H1 (cell line): ENCODE measurements at regions not wholly inside any gene's neighbourhood (a gene's known extent, or its start where the extent isn't known, plus 50 kb on each side); places are given as distances from the start of the nearest gene placed in this dataset.

Experiments used
- CTCF ChIA-PET: fragments of 300-600 bp; sonication (Branson Sonifier 250); formaldehyde crosslinking; loops from one replicate; lab custom pipeline; 2021; ENCODE audit not compliant: partially characterized antibody; lab: Charles Lee
- POLR2A ChIA-PET: fragments of 300-600 bp; sonication (Branson Sonifier 250); formaldehyde crosslinking; loops from one replicate; lab custom pipeline; 2021; ENCODE audit warnings: inconsistent platforms; ENCODE audit not compliant: partially characterized antibody; lab: Charles Lee
- DNase-seq, 2 experiments: peaks; one replicate each; pipeline versions ENCODE4 v3.0.0 to v3.0.0-alpha.2; 2010 to 2022; ENCODE audit warnings: low spot score in 2 of 2, low read depth in 1 of 2, mixed read lengths in 1 of 2
- FAIRE-seq: peaks from 2 replicates; lab custom pipeline; 2011; peaks lifted over from hg19 to GRCh38; lab: Jason Lieb, UNC
- H2AFZ ChIP-seq: 2 replicates; pipeline ENCODE4 v1.8.1; 2012; ENCODE audit warnings: low read length, inconsistent platforms
- H2AK5ac ChIP-seq: 2 replicates; pipeline ENCODE4 v1.6.1; 2013; ENCODE audit warnings: low read depth, low read length
- H2BK120ac ChIP-seq: replicated peaks from 2 replicates; pipeline ENCODE3; 2013; ENCODE audit warnings: low read depth, low read length, inconsistent platforms
- H2BK12ac ChIP-seq: 2 replicates; pipeline ENCODE4 v1.6.1; 2013; ENCODE audit warnings: low read depth, low read length
- H2BK15ac ChIP-seq: 2 replicates; pipeline ENCODE4 v1.6.1; 2013; ENCODE audit warnings: low read length
- H2BK20ac ChIP-seq: 2 replicates; pipeline ENCODE4 v1.6.1; 2013; ENCODE audit warnings: low read length
- H2BK5ac ChIP-seq: 2 replicates; pipeline ENCODE4 v1.6.1; 2013; ENCODE audit warnings: low read depth, low read length
- H3K14ac ChIP-seq: 2 replicates; pipeline ENCODE4 v1.6.1; 2013; ENCODE audit warnings: inconsistent platforms; ENCODE audit not compliant: insufficient read length
- H3K18ac ChIP-seq: 2 replicates; pipeline ENCODE4 v1.6.1; 2013; ENCODE audit warnings: low read length; ENCODE audit errors: extremely low read depth
- H3K23ac ChIP-seq: 2 replicates; pipeline ENCODE4 v1.6.1; 2013; ENCODE audit warnings: inconsistent platforms; ENCODE audit not compliant: insufficient read length
- H3K23me2 ChIP-seq: 2 replicates; pipeline ENCODE4 v1.6.1; 2013; ENCODE audit warnings: low read depth, low read length
- H3K27ac ChIP-seq: 2 replicates; pipeline ENCODE4 v1.6.1; 2011; ENCODE audit warnings: low read depth, low read length, inconsistent platforms
- H3K27me3 ChIP-seq, 4 experiments: replicated peaks in 1 of 4; 1 replicate in 1 of 4; 2 replicates in 3 of 4; pipeline versions ENCODE4 v1.6.1 to v1.8.1; 2011 to 2013; ENCODE audit warnings: low read length in 3 of 4, mild to moderate bottlenecking in 3 of 4, inconsistent platforms in 2 of 4, mixed read lengths in 2 of 4, moderate library complexity in 1 of 4; ENCODE audit not compliant: control insufficient read depth in 3 of 4, insufficient read depth in 3 of 4; ENCODE audit errors: extremely low read depth in 1 of 4
- H3K36me3 ChIP-seq, 4 experiments: 2 replicates each; pipeline versions ENCODE4 v1.6.1 to v1.8.1; 2011 to 2013; ENCODE audit warnings: mild to moderate bottlenecking in 4 of 4, low read length in 3 of 4, moderate library complexity in 2 of 4, control low read depth in 1 of 4, inconsistent platforms in 1 of 4; ENCODE audit not compliant: insufficient read depth in 4 of 4, control insufficient read depth in 2 of 4
- H3K4ac ChIP-seq: replicated peaks from 2 replicates; pipeline ENCODE3; 2013; ENCODE audit warnings: low read length, low read depth, mixed read lengths, inconsistent platforms; ENCODE audit not compliant: insufficient read length
- H3K4me1 ChIP-seq, 4 experiments: replicated peaks in 1 of 4; 1 replicate in 1 of 4; 2 replicates in 3 of 4; pipeline versions ENCODE4 v1.6.1 to v1.8.1; 2011 to 2013; ENCODE audit warnings: low read length in 3 of 4, inconsistent platforms in 2 of 4, mixed read lengths in 1 of 4; ENCODE audit not compliant: insufficient read depth in 4 of 4, control insufficient read depth in 3 of 4
- H3K4me2 ChIP-seq, 2 experiments: 2 replicates each; pipeline versions ENCODE4 v1.6.1 to v1.8.1; 2011 to 2013; ENCODE audit warnings: low read depth in 2 of 2, low read length in 2 of 2, control low read depth in 1 of 2, inconsistent platforms in 1 of 2, mild to moderate bottlenecking in 1 of 2; ENCODE audit not compliant: insufficient read depth in 1 of 2
- H3K4me3 ChIP-seq, 4 experiments: fragments of 200-600, 300-600 bp in 1 of 4; sonication (generic), shearing (Covaris generic), sonication (Bioruptor Twin) in 1 of 4; 2 replicates each; pipeline versions ENCODE4 v1.5.1 to v1.8.1; 2011 to 2016; ENCODE audit warnings: low read length in 4 of 4, low read depth in 3 of 4, control low read depth in 2 of 4, inconsistent platforms in 2 of 4, mild to moderate bottlenecking in 2 of 4, mixed read lengths in 1 of 4, moderate library complexity in 1 of 4; ENCODE audit not compliant: insufficient read depth in 2 of 4; ENCODE audit errors: extremely low read depth in 1 of 4
- H3K56ac ChIP-seq: replicated peaks from 2 replicates; pipeline ENCODE3; 2013; ENCODE audit warnings: low read depth, mild to moderate bottlenecking, mixed read lengths, low read length, inconsistent platforms; ENCODE audit not compliant: insufficient read length
- H3K79me1 ChIP-seq: 2 replicates; pipeline ENCODE4 v1.6.1; 2013; ENCODE audit warnings: low read depth, low read length, control low read depth
- H3K79me2 ChIP-seq, 2 experiments: 2 replicates each; pipeline versions ENCODE4 v1.6.1 to v1.8.1; 2012 to 2013; ENCODE audit warnings: low read length in 2 of 2, mild to moderate bottlenecking in 2 of 2, inconsistent platforms in 1 of 2; ENCODE audit not compliant: insufficient read depth in 2 of 2, control insufficient read depth in 1 of 2
- H3K9ac ChIP-seq, 4 experiments: replicated peaks in 1 of 4; 1 replicate in 1 of 4; 2 replicates in 3 of 4; pipeline versions ENCODE4 v1.6.1 to v1.8.1; 2011 to 2013; ENCODE audit warnings: low read depth in 3 of 4, low read length in 3 of 4, control low read depth in 2 of 4, mild to moderate bottlenecking in 2 of 4, moderate library complexity in 2 of 4, inconsistent platforms in 1 of 4; ENCODE audit errors: extremely low read depth in 1 of 4
- H3K9me3 ChIP-seq, 2 experiments: 2 replicates each; pipeline versions ENCODE4 v1.6.1 to v1.8.1; 2012 to 2013; ENCODE audit warnings: mild to moderate bottlenecking in 2 of 2, moderate library complexity in 2 of 2, control low read depth in 1 of 2, inconsistent platforms in 1 of 2, low read depth in 1 of 2, low read length in 1 of 2, mixed read lengths in 1 of 2; ENCODE audit not compliant: insufficient read depth in 2 of 2
- H4K20me1 ChIP-seq, 2 experiments: replicated peaks in 1 of 2; 2 replicates each; pipeline versions ENCODE3 to v1.8.1; 2011 to 2013; ENCODE audit warnings: inconsistent platforms in 2 of 2, low read length in 2 of 2, mild to moderate bottlenecking in 1 of 2; ENCODE audit not compliant: insufficient read depth in 2 of 2, control insufficient read depth in 1 of 2
- H4K5ac ChIP-seq: 2 replicates; pipeline ENCODE4 v1.6.1; 2013; ENCODE audit warnings: low read length, low read depth, mixed read lengths, inconsistent platforms; ENCODE audit not compliant: insufficient read length
- H4K8ac ChIP-seq: 2 replicates; pipeline ENCODE4 v1.8.0; 2013; ENCODE audit warnings: mild to moderate bottlenecking, moderate library complexity, low read length, inconsistent platforms; ENCODE audit not compliant: insufficient read depth; ENCODE audit errors: extremely low read depth
- H4K91ac ChIP-seq: replicated peaks from 2 replicates; pipeline ENCODE3; 2013; ENCODE audit warnings: low read length, mixed read lengths, inconsistent platforms; ENCODE audit not compliant: insufficient read length
- BACH1 ChIP-seq: IDR thresholded peaks from 2 replicates; pipeline ENCODE4 v1.6.1; 2012; ENCODE audit warnings: low read length, improper control_type of control experiment
- EGR1 ChIP-seq: IDR thresholded peaks from 2 replicates; pipeline ENCODE4 v1.6.1; 2011; ENCODE audit warnings: low read depth, low read length, borderline replicate concordance
- HDAC2 ChIP-seq, 2 experiments: fragments of 300-600 bp in 1 of 2; sonication (generic) in 1 of 2; IDR thresholded peaks; 2 replicates each; pipeline ENCODE4 v1.6.1; 2011 to 2012; ENCODE audit warnings: low read depth in 2 of 2, low read length in 2 of 2, mild to moderate bottlenecking in 2 of 2, moderate library complexity in 2 of 2, borderline replicate concordance in 1 of 2, inconsistent platforms in 1 of 2
- KDM5A ChIP-seq: fragments of 200-600 bp; IDR thresholded peaks from 2 replicates; pipeline ENCODE4 v1.7.1; 2012; ENCODE audit warnings: mild to moderate bottlenecking, low read length, inconsistent platforms, mixed read lengths
- SRF ChIP-seq: IDR thresholded peaks from 2 replicates; pipeline ENCODE4 v1.6.1; 2011; ENCODE audit warnings: mild to moderate bottlenecking, low read depth, low read length, moderate library complexity
- TCF12 ChIP-seq: IDR thresholded peaks from 2 replicates; pipeline ENCODE4 v1.6.1; 2011; ENCODE audit warnings: low read depth, mild to moderate bottlenecking, low read length
- WGBS, 2 experiments: shearing (Covaris generic) in 1 of 2; methylation state at CpG; one replicate each; pipeline versions ENCODE4 v1.1.6 to v1.1.7; 2013 to 2015; ENCODE audit warnings: low lambda C conversion rate in 2 of 2, mixed read lengths in 2 of 2, inconsistent platforms in 1 of 2, low coverage in 1 of 2, missing lambda C conversion rate in 1 of 2; ENCODE audit not compliant: insufficient replicate concordance in 2 of 2, insufficient coverage in 1 of 2, insufficient read length in 1 of 2; ENCODE audit errors: extremely low coverage in 1 of 2, missing lambda C conversion rate in 1 of 2; 5-methylcytosine and 5-hydroxymethylcytosine counted together
- TF ChIP-seq, protein P1 (sequence below): IDR thresholded peaks from 2 replicates; pipeline ENCODE4 v1.6.1; 2012; ENCODE audit warnings: inconsistent platforms

DNA sequence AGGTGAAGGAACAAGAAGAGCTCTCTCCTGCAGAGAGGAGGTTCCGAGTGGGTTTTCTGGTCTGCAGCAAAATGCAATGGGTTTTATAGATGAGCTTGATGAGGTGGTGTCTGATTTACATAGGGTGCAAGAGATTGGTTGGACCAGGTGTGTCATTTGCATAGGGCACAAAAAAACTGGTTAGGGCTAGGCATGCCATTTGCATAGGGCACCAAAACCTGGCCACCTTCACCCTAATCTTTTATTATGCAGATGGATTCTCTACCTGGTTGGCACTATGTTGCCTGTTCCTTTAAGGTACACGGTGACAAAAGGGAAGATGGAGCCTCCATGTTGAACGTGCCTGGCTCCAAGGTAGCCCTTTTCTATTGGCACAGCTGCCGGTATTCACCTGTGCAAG, 94.5 kb upstream of the PRKX start:
- Histone ChIP-seq H2BK15ac (no peak overlapping the region), H3K18ac (no peak overlapping the region), H2BK20ac (no peak overlapping the region), H3K27me3 (no peaks in the 10 kb centered on the region), H3K4ac (no peak overlapping the region), H3K23ac (no peak overlapping the region), H3K23me2 (no peaks in the 10 kb centered on the region), H3K36me3 (no peaks in the 10 kb centered on the region), H3K27ac (no peak overlapping the region), H2AFZ (no peak overlapping the region), H3K4me3 (no peak overlapping the region), H3K9me3 (no peaks in the 10 kb centered on the region), H2AK5ac (no peak overlapping the region), H3K4me2 (no peak overlapping the region), H4K20me1 (no peaks in the 10 kb centered on the region), H3K4me1 (no peaks in the 10 kb centered on the region; a peak in 3 of 7 replicates), H2BK5ac (no peak overlapping the region), H3K79me1 (no peaks in the 10 kb centered on the region), H3K9ac (no peak overlapping the region), H2BK120ac (no peak overlapping the region), H2BK12ac (no peak overlapping the region), H4K5ac (no peak overlapping the region), H3K79me2 (no peaks in the 10 kb centered on the region), H3K56ac (no peak overlapping the region), H4K8ac (no peak overlapping the region), H3K14ac (no peak overlapping the region), H4K91ac (no peak overlapping the region)
- CTCF ChIA-PET = interaction anchor here (1.0 kb wide), 1 partner anchor 258 kb away, joined by 3 read pairs; no protein-coding TSS in a partner anchor
- POLR2A ChIA-PET = no interaction called here
- DNase-seq (no peak), FAIRE-seq (peak; percentile 48)
- 74% methylated on average over 4 of the region's 4 CpGs; no CpG with 5 or more reads in 1 of the 2 experiments for WGBS, 2 experiments
- TF ChIP-seq TCF12 (no peak), EGR1 (no peak), BACH1 (no peak), HDAC2 (IDR thresholded peaks at IDR 0.05; ENCODE audit: borderline replicate concordance in 1 of 2, low read depth in 2 of 2, low read length in 2 of 2) (no peak), KDM5A (no peak), SRF (no peak)
- TF ChIP-seq, protein P1, sequence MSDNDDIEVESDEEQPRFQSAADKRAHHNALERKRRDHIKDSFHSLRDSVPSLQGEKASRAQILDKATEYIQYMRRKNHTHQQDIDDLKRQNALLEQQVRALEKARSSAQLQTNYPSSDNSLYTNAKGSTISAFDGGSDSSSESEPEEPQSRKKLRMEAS = no peak
